SK-N-SH (cell line): ENCODE measurements at regions not wholly inside any gene's neighbourhood (a gene's known extent, or its start where the extent isn't known, plus 50 kb on each side); places are given as distances from the start of the nearest gene placed in this dataset.

Source experiments
- CTCF ChIA-PET: fragments of 300-600, 350-600 bp; formaldehyde crosslinking; extraction: SDS; loops from one replicate; lab custom pipeline; 2021; lab: Yijun Ruan, JAX
- POLR2A ChIA-PET: fragments of 350-600 bp; sonication (Branson Sonifier 250); formaldehyde crosslinking; extraction: SDS; loops from one replicate; lab custom pipeline; 2020; ENCODE audit warnings: antibody characterized with exemption, inconsistent platforms; lab: Yijun Ruan, JAX
- DNase-seq: peaks from one replicate; pipeline ENCODE4 v3.0.0; 2012
- H2AFZ ChIP-seq: fragments of 200-600 bp; sonication (generic); 2 replicates; pipeline ENCODE4 v1.8.1; 2016; ENCODE audit warnings: antibody characterized with exemption, mild to moderate bottlenecking, low read depth
- H3F3A ChIP-seq: fragments of 200-600 bp; sonication (generic); replicated peaks from 2 replicates; pipeline ENCODE3; 2016; ENCODE audit warnings: antibody characterized with exemption, mild to moderate bottlenecking; ENCODE audit not compliant: insufficient read depth
- H3K27ac ChIP-seq, 2 experiments: fragments of 200-500 bp in 1 of 2; fragments of 200-600 bp in 1 of 2; sonication (Bioruptor generic) in 1 of 2; sonication (generic), shearing (Covaris generic) in 1 of 2; 2 replicates each; pipeline versions ENCODE4 v1.5.1 to v1.6.1; 2014 to 2016; ENCODE audit warnings: low read depth in 2 of 2, inconsistent platforms in 1 of 2, low read length in 1 of 2, mild to moderate bottlenecking in 1 of 2, mixed read lengths in 1 of 2
- H3K27me3 ChIP-seq: fragments of 200-600 bp; sonication (generic), shearing (Covaris generic); 2 replicates; pipeline ENCODE4 v1.6.1; 2016; ENCODE audit warnings: mixed run types; ENCODE audit not compliant: insufficient read depth
- H3K36me3 ChIP-seq, 2 experiments: fragments of 200-500 bp in 1 of 2; fragments of 200-600 bp in 1 of 2; sonication (Bioruptor generic) in 1 of 2; sonication (generic) in 1 of 2; replicated peaks in 1 of 2; 2 replicates each; pipeline versions ENCODE3 to v1.5.1; 2014 to 2016; ENCODE audit warnings: low read length in 1 of 2, mild to moderate bottlenecking in 1 of 2; ENCODE audit not compliant: insufficient read depth in 2 of 2, control insufficient read depth in 1 of 2
- H3K4me1 ChIP-seq, 2 experiments: fragments of 200-500 bp in 1 of 2; fragments of 200-600 bp in 1 of 2; sonication (Bioruptor generic) in 1 of 2; sonication (generic), shearing (Covaris generic) in 1 of 2; 2 replicates each; pipeline versions ENCODE4 v1.5.1 to v1.6.1; 2014 to 2016; ENCODE audit warnings: low read depth in 1 of 2, low read length in 1 of 2, mixed run types in 1 of 2; ENCODE audit not compliant: insufficient read depth in 2 of 2, control insufficient read depth in 1 of 2
- H3K4me2 ChIP-seq: fragments of 200-600 bp; sonication (generic), shearing (Covaris generic); 2 replicates; pipeline ENCODE4 v1.6.1; 2017; ENCODE audit warnings: mixed run types
- H3K4me3 ChIP-seq, 2 experiments: fragments of 200-500 bp in 1 of 2; fragments of 200-600 bp in 1 of 2; sonication (Bioruptor generic) in 1 of 2; sonication (generic), shearing (Covaris generic) in 1 of 2; 2 replicates each; pipeline versions ENCODE4 v1.5.1 to v1.8.1; 2014 to 2016; ENCODE audit warnings: low read depth in 2 of 2, inconsistent platforms in 1 of 2, low read length in 1 of 2, mild to moderate bottlenecking in 1 of 2, mixed read lengths in 1 of 2, moderate library complexity in 1 of 2
- H3K79me2 ChIP-seq: fragments of 200-600 bp; sonication (generic); 2 replicates; pipeline ENCODE4 v1.8.1; 2017; ENCODE audit warnings: mild to moderate bottlenecking; ENCODE audit not compliant: insufficient read depth
- H3K9ac ChIP-seq: fragments of 200-600 bp; sonication (generic); 2 replicates; pipeline ENCODE4 v1.6.1; 2017; ENCODE audit warnings: mixed run types
- H3K9me2 ChIP-seq: fragments of 200-600 bp; sonication (generic); 2 replicates; pipeline ENCODE4 v1.6.1; 2017; ENCODE audit warnings: mixed run types
- H3K9me3 ChIP-seq: fragments of 200-600 bp; sonication (generic); 2 replicates; pipeline ENCODE4 v1.6.1; 2017; ENCODE audit warnings: mixed run types, mild to moderate bottlenecking, moderate library complexity
- H4K20me1 ChIP-seq: fragments of 200-600 bp; sonication (generic); 2 replicates; pipeline ENCODE4 v1.6.1; 2017; ENCODE audit warnings: mild to moderate bottlenecking, mixed run types; ENCODE audit not compliant: insufficient read depth
- ELF1 ChIP-seq: IDR thresholded peaks from 2 replicates; pipeline ENCODE4 v1.4.0; 2012
- EZH2phosphoT487 ChIP-seq: fragments of 200-600 bp; sonication (generic); IDR thresholded peaks from 2 replicates; pipeline ENCODE4 v1.6.1; 2017; ENCODE audit warnings: low read depth, mixed run types, mild to moderate bottlenecking, antibody characterized with exemption, moderate library complexity, borderline replicate concordance
- FOSL2 ChIP-seq: IDR thresholded peaks from 2 replicates; pipeline ENCODE4 v1.4.0; 2012; ENCODE audit warnings: low read depth, mild to moderate bottlenecking, moderate library complexity, borderline replicate concordance
- FOXJ3 ChIP-seq: sonication (generic); formaldehyde crosslinking; IDR thresholded peaks from 2 replicates; pipeline ENCODE4 v1.5.1; 2020; ENCODE audit warnings: mild to moderate bottlenecking, missing genetic modification reagents
- JUND ChIP-seq: IDR thresholded peaks from 2 replicates; pipeline ENCODE4 v1.4.0; 2012
- MEF2A ChIP-seq: IDR thresholded peaks from 2 replicates; pipeline ENCODE4 v1.4.0; 2012; ENCODE audit warnings: low read depth, borderline replicate concordance
- NFIC ChIP-seq: IDR thresholded peaks from 2 replicates; pipeline ENCODE4 v1.4.0; 2012; ENCODE audit warnings: borderline replicate concordance
- PBX3 ChIP-seq: IDR thresholded peaks from 2 replicates; pipeline ENCODE4; 2012
- POLR2AphosphoS5 ChIP-seq: IDR thresholded peaks from 2 replicates; pipeline ENCODE4 v1.6.1; 2012; ENCODE audit warnings: low read depth, low read length
- RAD21 ChIP-seq: IDR thresholded peaks from 2 replicates; pipeline ENCODE4 v1.6.1; 2012; ENCODE audit warnings: mild to moderate bottlenecking, low read length
- RFX5 ChIP-seq: IDR thresholded peaks from 2 replicates; pipeline ENCODE4 v1.6.1; 2012; ENCODE audit warnings: mild to moderate bottlenecking, improper control_type of control experiment, low read length
- RXRA ChIP-seq: IDR thresholded peaks from 2 replicates; pipeline ENCODE4 v1.4.0; 2012; ENCODE audit warnings: low read depth, mild to moderate bottlenecking, borderline replicate concordance
- SIN3A ChIP-seq: IDR thresholded peaks from 2 replicates; pipeline ENCODE4 v1.6.1; 2012; ENCODE audit warnings: low read depth, mild to moderate bottlenecking, low read length, moderate library complexity, borderline replicate concordance
- SMC3 ChIP-seq: IDR thresholded peaks from 2 replicates; pipeline ENCODE4 v1.6.1; 2012; ENCODE audit warnings: low read depth, low read length, improper control_type of control experiment
- TAF1 ChIP-seq: IDR thresholded peaks from 2 replicates; pipeline ENCODE4 v1.6.1; 2012; ENCODE audit warnings: low read depth, mild to moderate bottlenecking, low read length, moderate library complexity, borderline replicate concordance
- TEAD4 ChIP-seq: IDR thresholded peaks from 2 replicates; pipeline ENCODE4 v1.4.0; 2012; ENCODE audit warnings: mild to moderate bottlenecking, borderline replicate concordance; ENCODE audit not compliant: insufficient read depth
- WGBS: methylation state at CpG from one replicate; pipeline ENCODE4 v1.1.6; 2017; ENCODE audit warnings: low lambda C conversion rate; 5-methylcytosine and 5-hydroxymethylcytosine counted together
- TF ChIP-seq, protein P1 (sequence below): IDR thresholded peaks from 2 replicates; pipeline ENCODE4 v1.4.0; 2012; ENCODE audit warnings: low read depth, borderline replicate concordance
- TF ChIP-seq, protein P2 (sequence below): IDR thresholded peaks from 2 replicates; pipeline ENCODE4 v1.6.1; 2012; ENCODE audit warnings: mild to moderate bottlenecking, low read depth, low read length, moderate library complexity

DNA sequence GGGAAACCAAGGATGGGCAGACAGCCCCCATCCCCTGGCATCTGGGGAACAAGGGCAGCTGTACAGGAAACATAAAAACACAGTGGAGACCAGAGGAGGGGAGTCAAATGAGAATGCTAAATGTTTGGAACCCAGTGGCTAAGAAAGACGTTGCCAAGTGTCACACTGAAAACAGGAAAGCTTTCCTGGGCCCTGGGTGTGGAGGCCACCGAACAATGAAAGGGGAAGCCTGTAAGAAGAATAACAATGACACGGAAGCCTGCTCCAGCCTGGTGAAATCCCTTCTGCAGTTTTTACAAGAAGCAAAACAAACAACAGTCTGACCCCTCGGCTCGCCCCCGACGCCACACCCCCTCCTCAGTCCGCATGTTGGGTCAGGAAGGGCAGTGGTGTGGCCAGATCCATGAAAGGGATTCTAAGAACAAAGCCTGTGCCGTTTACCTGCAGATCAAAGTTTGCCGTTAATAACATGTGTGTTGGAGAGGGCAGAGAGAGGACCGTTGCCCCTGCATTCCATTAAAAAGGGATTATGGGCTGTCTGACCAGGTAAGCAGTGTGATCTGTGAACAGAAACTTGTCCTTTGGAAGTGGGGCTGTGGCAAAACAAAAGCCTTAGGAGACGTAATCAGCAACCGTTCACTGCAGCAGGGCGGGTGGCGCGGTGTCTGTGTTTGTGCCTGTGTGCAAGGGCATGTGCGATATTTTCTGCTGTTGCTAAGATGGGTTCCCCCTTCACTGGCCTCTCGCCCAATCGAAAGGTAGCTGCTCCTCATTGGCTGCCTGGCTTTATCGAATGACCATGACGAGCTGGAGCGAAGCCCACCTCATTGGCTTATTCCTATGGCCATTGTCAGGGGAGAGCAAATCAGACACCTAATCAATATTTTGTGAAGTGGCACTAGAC lies 113.7 kb upstream of the BLID start:
- Histone ChIP-seq H3K79me2 (no peaks in the 10 kb centered on the region), H3K9me2 (no peaks in the 10 kb centered on the region), H3F3A (no peaks in the 10 kb centered on the region), H4K20me1 (no peaks in the 10 kb centered on the region), H3K9me3 (no peaks in the 10 kb centered on the region), H3K4me1 (no peaks in the 10 kb centered on the region; a peak in 1 of 4 replicates), H3K36me3 (no peaks in the 10 kb centered on the region), H3K4me2 (no peak overlapping the region), H3K9ac (no peak overlapping the region), H2AFZ (no peak overlapping the region), H3K4me3 (no peak overlapping the region), H3K27ac (no peak overlapping the region), H3K27me3 (no peaks in the 10 kb centered on the region)
- POLR2A ChIA-PET, result no interaction called here
- TF ChIP-seq TAF1 (no peak), ELF1 (no peak), RAD21 (no peak), FOXJ3 (CRISPR knock-in tag) (no peak), FOSL2 (no peak), NFIC (no peak), PBX3 (no peak), JUND (no peak), POLR2AphosphoS5 (no peak), EZH2phosphoT487 (no peak), RXRA (no peak), MEF2A (no peak), SMC3 (no peak)
- TF ChIP-seq, protein P1, sequence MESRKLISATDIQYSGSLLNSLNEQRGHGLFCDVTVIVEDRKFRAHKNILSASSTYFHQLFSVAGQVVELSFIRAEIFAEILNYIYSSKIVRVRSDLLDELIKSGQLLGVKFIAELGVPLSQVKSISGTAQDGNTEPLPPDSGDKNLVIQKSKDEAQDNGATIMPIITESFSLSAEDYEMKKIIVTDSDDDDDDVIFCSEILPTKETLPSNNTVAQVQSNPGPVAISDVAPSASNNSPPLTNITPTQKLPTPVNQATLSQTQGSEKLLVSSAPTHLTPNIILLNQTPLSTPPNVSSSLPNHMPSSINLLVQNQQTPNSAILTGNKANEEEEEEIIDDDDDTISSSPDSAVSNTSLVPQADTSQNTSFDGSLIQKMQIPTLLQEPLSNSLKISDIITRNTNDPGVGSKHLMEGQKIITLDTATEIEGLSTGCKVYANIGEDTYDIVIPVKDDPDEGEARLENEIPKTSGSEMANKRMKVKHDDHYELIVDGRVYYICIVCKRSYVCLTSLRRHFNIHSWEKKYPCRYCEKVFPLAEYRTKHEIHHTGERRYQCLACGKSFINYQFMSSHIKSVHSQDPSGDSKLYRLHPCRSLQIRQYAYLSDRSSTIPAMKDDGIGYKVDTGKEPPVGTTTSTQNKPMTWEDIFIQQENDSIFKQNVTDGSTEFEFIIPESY, result no peak
- 80% methylated on average over 19 of the region's 22 CpGs for whole genome bisulfite sequencing
- CTCF ChIA-PET, result interaction anchor here (1.4 to 4.3 kb wide), 3 partner anchors 13 to 276 kb away, joined by 3 to 35 read pairs (median 7); no protein-coding TSS in a partner anchor
- no peak for DNase-seq

DNA sequence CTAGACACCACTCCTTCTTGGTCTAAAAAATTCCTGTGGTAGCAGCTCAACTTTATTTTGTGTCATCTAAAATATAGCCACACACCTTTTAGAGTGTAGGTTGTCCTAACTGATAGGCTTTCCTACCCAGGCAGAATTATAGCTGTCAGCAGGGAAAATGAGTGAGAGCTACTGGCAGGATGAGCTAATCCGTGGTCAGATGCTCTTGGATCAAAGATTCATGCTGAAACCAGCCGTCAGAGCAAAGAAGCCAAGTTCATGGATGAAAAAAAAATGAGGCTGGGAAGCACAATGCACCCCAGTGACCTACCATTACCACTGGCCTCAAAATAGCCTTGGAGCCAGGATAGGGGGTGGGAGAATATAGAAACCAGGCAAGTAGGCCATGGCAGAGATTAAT lies 113.1 kb upstream of the BLID start:
- ChIA-PET CTCF (interaction anchor here (1.4 to 4.3 kb wide), 3 partner anchors 13 to 277 kb away, joined by 3 to 35 read pairs (median 7); no protein-coding TSS in a partner anchor), POLR2A (no interaction called here)
- H3F3A ChIP-seq, result no peaks in the 10 kb centered on the region
- H3K9me3 ChIP-seq, result no peaks in the 10 kb centered on the region
- H4K20me1 ChIP-seq, result no peaks in the 10 kb centered on the region
- no peak overlapping the region for H3K9ac ChIP-seq
- WGBS, result 57% methylated on average over 2 of the region's 2 CpGs
- H3K27me3 ChIP-seq, result no peaks in the 10 kb centered on the region
- no peak overlapping the region for H3K4me3 ChIP-seq
- no peaks in the 10 kb centered on the region for H3K36me3 ChIP-seq
- no peak overlapping the region for H3K4me2 ChIP-seq
- no peaks in the 10 kb centered on the region for H3K79me2 ChIP-seq
- no peak overlapping the region for H3K27ac ChIP-seq
- no peaks in the 10 kb centered on the region; a peak in 2 of 4 replicates for H3K4me1 ChIP-seq
- H3K9me2 ChIP-seq, result no peaks in the 10 kb centered on the region
- no peak overlapping the region for H2AFZ ChIP-seq
- no peak for DNase-seq
- TF ChIP-seq SIN3A, result no peak
- no peak for TF ChIP-seq ELF1
- no peak for TF ChIP-seq TEAD4
- TF ChIP-seq, protein P2, sequence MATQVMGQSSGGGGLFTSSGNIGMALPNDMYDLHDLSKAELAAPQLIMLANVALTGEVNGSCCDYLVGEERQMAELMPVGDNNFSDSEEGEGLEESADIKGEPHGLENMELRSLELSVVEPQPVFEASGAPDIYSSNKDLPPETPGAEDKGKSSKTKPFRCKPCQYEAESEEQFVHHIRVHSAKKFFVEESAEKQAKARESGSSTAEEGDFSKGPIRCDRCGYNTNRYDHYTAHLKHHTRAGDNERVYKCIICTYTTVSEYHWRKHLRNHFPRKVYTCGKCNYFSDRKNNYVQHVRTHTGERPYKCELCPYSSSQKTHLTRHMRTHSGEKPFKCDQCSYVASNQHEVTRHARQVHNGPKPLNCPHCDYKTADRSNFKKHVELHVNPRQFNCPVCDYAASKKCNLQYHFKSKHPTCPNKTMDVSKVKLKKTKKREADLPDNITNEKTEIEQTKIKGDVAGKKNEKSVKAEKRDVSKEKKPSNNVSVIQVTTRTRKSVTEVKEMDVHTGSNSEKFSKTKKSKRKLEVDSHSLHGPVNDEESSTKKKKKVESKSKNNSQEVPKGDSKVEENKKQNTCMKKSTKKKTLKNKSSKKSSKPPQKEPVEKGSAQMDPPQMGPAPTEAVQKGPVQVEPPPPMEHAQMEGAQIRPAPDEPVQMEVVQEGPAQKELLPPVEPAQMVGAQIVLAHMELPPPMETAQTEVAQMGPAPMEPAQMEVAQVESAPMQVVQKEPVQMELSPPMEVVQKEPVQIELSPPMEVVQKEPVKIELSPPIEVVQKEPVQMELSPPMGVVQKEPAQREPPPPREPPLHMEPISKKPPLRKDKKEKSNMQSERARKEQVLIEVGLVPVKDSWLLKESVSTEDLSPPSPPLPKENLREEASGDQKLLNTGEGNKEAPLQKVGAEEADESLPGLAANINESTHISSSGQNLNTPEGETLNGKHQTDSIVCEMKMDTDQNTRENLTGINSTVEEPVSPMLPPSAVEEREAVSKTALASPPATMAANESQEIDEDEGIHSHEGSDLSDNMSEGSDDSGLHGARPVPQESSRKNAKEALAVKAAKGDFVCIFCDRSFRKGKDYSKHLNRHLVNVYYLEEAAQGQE, result no peak
- no peak for TF ChIP-seq RFX5
- no peak for TF ChIP-seq POLR2AphosphoS5
- TF ChIP-seq, protein P1, result no peak
